ENCODE measurements at regions not wholly inside any gene's neighbourhood (a gene's known extent, or its start where the extent isn't known, plus 50 kb on each side); places are given as distances from the start of the nearest gene placed in this dataset.

- TF ChIP-seq SPI1 (IDR thresholded peaks at IDR 0.05; ENCODE audit: borderline replicate concordance, low read depth) (no peak), CTCF (IDR thresholded peaks at IDR 0.05; ENCODE audit: insufficient read depth, low read length) (no peak)
Observed at GRCh38 chr11:82636615-82637014, 97.0 kb downstream of the FAM181B start.

All from HL-60 (cell line).